Prostate gland (tissue), 2 donors: ENCODE measurements at regions not wholly inside any gene's neighbourhood (a gene's known extent, or its start where the extent isn't known, plus 50 kb on each side); places are given as distances from the start of the nearest gene placed in this dataset.

Experiments used
- CTCF ChIP-seq, 4 experiments: fragments of 200-600 bp in 2 of 4; fragments of 450-650 bp in 2 of 4; sonication (generic) in 2 of 4; IDR thresholded peaks; 1 replicate in 3 of 4; 2 replicates in 1 of 4; pipeline ENCODE4 v1.5.1; 2016 to 2019; ENCODE audit warnings: antibody characterized with exemption in 4 of 4, mild to moderate bottlenecking in 2 of 4, moderate library complexity in 2 of 4
- POLR2A ChIP-seq: fragments of 450-650 bp; IDR thresholded peaks from one replicate; pipeline ENCODE4 v1.6.1; 2016; ENCODE audit warnings: antibody characterized with exemption, mild to moderate bottlenecking

GRCh38 chr5:54620141-54620933 lies 102.8 kb downstream of the SNX18 start:
- TF ChIP-seq CTCF (IDR thresholded peaks at IDR 0.05) (no peak), POLR2A (no peak)
